B cell (primary cell): ENCODE measurements at regions not wholly inside any gene's neighbourhood (a gene's known extent, or its start where the extent isn't known, plus 50 kb on each side); places are given as distances from the start of the nearest gene placed in this dataset.

Source experiments
- ATAC-seq: fragments of 200-7000 bp; cut with Tn5 transposase; one replicate; pipeline ENCODE4 v1.10.0; 2021; ENCODE audit warnings: low read depth, mild to moderate bottlenecking, moderate number of reproducible peaks, moderate library complexity
- CTCF ChIA-PET: fragments of 350-600 bp; sonication (Branson Sonifier 250); formaldehyde crosslinking; loops from one replicate; lab custom pipeline; 2021; ENCODE audit warnings: antibody characterized with exemption, inconsistent platforms; lab: Charles Lee
- POLR2A ChIA-PET: fragments of 350-600 bp; sonication (Branson Sonifier 250); formaldehyde crosslinking; loops from one replicate; lab custom pipeline; 2021; ENCODE audit warnings: antibody characterized with exemption; lab: Charles Lee
- DNase-seq: peaks from one replicate; pipeline ENCODE4 v3.0.0; 2013
- H2AFZ ChIP-seq: 2 replicates; pipeline ENCODE4 v1.6.1; 2012; ENCODE audit warnings: mild to moderate bottlenecking, low read depth, low read length; ENCODE audit not compliant: insufficient read depth, poor library complexity, severe bottlenecking
- H3K27ac ChIP-seq, 2 donors: 1 replicate in 1 of 2; 2 replicates in 1 of 2; pipeline ENCODE4 v1.5.1; 2012 to 2013; ENCODE audit warnings: low read length in 2 of 2, mild to moderate bottlenecking in 2 of 2, moderate library complexity in 1 of 2
- H3K27me3 ChIP-seq, 4 experiments: fragments of 200-600 bp in 1 of 4; sonication (generic) in 1 of 4; replicated peaks in 1 of 4; 1 replicate in 2 of 4; 2 replicates in 2 of 4; pipeline versions ENCODE4 v1.6.1 to v1.7.0; 2013 to 2016; ENCODE audit warnings: low read length in 3 of 4, mild to moderate bottlenecking in 2 of 4, mixed read lengths in 1 of 4, moderate library complexity in 1 of 4; ENCODE audit not compliant: insufficient read depth in 4 of 4, control insufficient read depth in 3 of 4; ENCODE audit errors: control extremely low read depth in 1 of 4
- H3K36me3 ChIP-seq, 2 experiments: replicated peaks in 1 of 2; 1 replicate in 1 of 2; 2 replicates in 1 of 2; pipeline versions ENCODE4 v1.6.1 to v1.7.1; 2013; ENCODE audit warnings: low read length in 1 of 2; ENCODE audit not compliant: insufficient read depth in 2 of 2, control insufficient read depth in 1 of 2; ENCODE audit errors: control extremely low read depth in 1 of 2, extremely low read depth in 1 of 2
- H3K4me1 ChIP-seq, 2 donors: fragments of 200-600 bp in 1 of 2; sonication (generic) in 1 of 2; 1 replicate in 1 of 2; 2 replicates in 1 of 2; pipeline versions ENCODE4 v1.5.1 to v1.6.1; 2013 to 2017; ENCODE audit warnings: low read length in 2 of 2; ENCODE audit not compliant: control insufficient read depth in 2 of 2, insufficient read depth in 2 of 2
- H3K4me2 ChIP-seq: replicated peaks from 2 replicates; pipeline ENCODE3; 2012; ENCODE audit warnings: mild to moderate bottlenecking, low read depth, low read length; ENCODE audit not compliant: poor library complexity, severe bottlenecking
- H3K4me3 ChIP-seq, 5 experiments: fragments of 200-600 bp in 1 of 5; sonication (generic) in 1 of 5; 1 replicate in 3 of 5; 2 replicates in 2 of 5; pipeline versions ENCODE4 v1.5.1 to v1.7.0; 2011 to 2016; ENCODE audit warnings: low read length in 4 of 5, mild to moderate bottlenecking in 4 of 5, low read depth in 2 of 5, control low read depth in 1 of 5, moderate library complexity in 1 of 5; ENCODE audit not compliant: insufficient read depth in 1 of 5; ENCODE audit errors: control extremely low read depth in 1 of 5, extremely low read depth in 1 of 5
- H3K79me2 ChIP-seq: fragments of 200-600 bp; sonication (generic); one replicate; pipeline ENCODE4 v1.6.0; 2016; ENCODE audit warnings: low read length; ENCODE audit not compliant: control insufficient read depth, insufficient read depth
- H3K9ac ChIP-seq: fragments of 200-600 bp; sonication (generic); 2 replicates; pipeline ENCODE4 v1.6.1; 2017; ENCODE audit warnings: mild to moderate bottlenecking, low read length, moderate library complexity
- H3K9me3 ChIP-seq, 3 donors: one replicate each; pipeline versions ENCODE4 v1.6.1 to v1.7.1; 2013; ENCODE audit warnings: low read length in 2 of 3; ENCODE audit not compliant: control insufficient read depth in 2 of 3, insufficient read depth in 1 of 3; ENCODE audit errors: control extremely low read depth in 1 of 3
- H4K20me1 ChIP-seq: 2 replicates; pipeline ENCODE4 v1.6.0; 2012; ENCODE audit warnings: mild to moderate bottlenecking, low read length; ENCODE audit not compliant: insufficient read depth, control insufficient read depth, poor library complexity, severe bottlenecking
- H3K27ac Mint-ChIP-seq: one replicate; pipeline ENCODE4 v1.8.0; 2021; ENCODE audit warnings: mixed read lengths
- H3K27me3 Mint-ChIP-seq: one replicate; pipeline ENCODE4 v1.8.0; 2021; ENCODE audit warnings: mixed read lengths
- H3K4me1 Mint-ChIP-seq: one replicate; pipeline ENCODE4 v1.8.0; 2021; ENCODE audit warnings: mixed read lengths
- H3K4me3 Mint-ChIP-seq: one replicate; pipeline ENCODE4 v1.8.0; 2021; ENCODE audit warnings: mixed read lengths
- H3K9me3 Mint-ChIP-seq: one replicate; pipeline ENCODE4 v1.8.0; 2022; ENCODE audit warnings: mixed read lengths; ENCODE audit not compliant: insufficient read depth
- CTCF ChIP-seq: fragments of 200-600 bp; IDR thresholded peaks from one replicate; pipeline ENCODE4 v1.8.0; 2022; ENCODE audit warnings: antibody characterized with exemption, mild to moderate bottlenecking
- EZH2 ChIP-seq: IDR thresholded peaks from 2 replicates; pipeline ENCODE4 v1.6.1; 2012; ENCODE audit warnings: borderline replicate concordance, low read depth, mild to moderate bottlenecking, moderate library complexity, low read length; ENCODE audit not compliant: insufficient read depth, poor library complexity, severe bottlenecking
- whole genome bisulfite sequencing: methylation state at CpG from one replicate; pipeline ENCODE4 v1.1.5; 2013; ENCODE audit warnings: missing lambda C conversion rate; ENCODE audit not compliant: insufficient coverage; 5-methylcytosine and 5-hydroxymethylcytosine counted together
- intact Hi-C: fragments of 100-400 bp; cut with micrococcal nuclease; formaldehyde crosslinking; loops from one replicate; pipeline ENCODE4 v1.10.0; 2022

DNA sequence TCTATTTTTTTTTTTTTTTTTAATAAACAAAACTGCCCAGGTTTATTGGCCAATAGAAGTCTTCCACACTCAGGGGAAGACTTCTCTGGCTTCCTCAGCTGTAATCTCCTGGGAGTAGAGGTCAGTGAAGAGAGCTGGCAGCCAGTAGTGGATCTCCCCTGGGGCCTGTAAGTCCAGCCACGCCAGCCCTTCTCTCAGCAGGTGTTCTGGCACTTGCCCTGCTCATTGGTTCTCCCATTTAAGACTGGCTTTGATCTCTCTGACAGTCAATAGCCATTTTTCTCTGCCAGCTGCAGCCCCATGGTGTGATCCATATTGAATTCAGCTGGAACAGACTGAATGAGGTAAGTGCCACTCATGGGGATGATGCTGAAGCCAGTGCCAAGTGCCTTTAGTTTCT is 170.6 kb upstream of the SPHKAP start:
- H3K9me3 Mint-ChIP-seq = peaks cover 9% of the 10 kb centered on the region
- Histone ChIP-seq H3K27me3 (no peaks in the 10 kb centered on the region), H3K4me1 (no peaks in the 10 kb centered on the region), H3K4me3 (no peak overlapping the region), H3K9me3 (peaks cover 0 to 11% (median 0%) of the 10 kb centered on the region in 3 donors), H4K20me1 (no peaks in the 10 kb centered on the region), H3K79me2 (no peaks in the 10 kb centered on the region), H2AFZ (no peak overlapping the region), H3K9ac (no peak overlapping the region), H3K36me3 (no peaks in the 10 kb centered on the region), H3K27ac (no peak overlapping the region), H3K4me2 (no peak overlapping the region)
- H3K27ac Mint-ChIP-seq = no peak overlapping the region
- ChIA-PET CTCF (no interaction called here), POLR2A (no interaction called here)
- WGBS = 70% methylated on average over 1 of the region's 1 CpG
- no peak for TF ChIP-seq EZH2
- TF ChIP-seq CTCF = no peak
- H3K4me3 Mint-ChIP-seq = no peak overlapping the region
- H3K4me1 Mint-ChIP-seq = no peaks in the 10 kb centered on the region
- no peak for ATAC-seq
- intact Hi-C loops = no loop called here
- H3K27me3 Mint-ChIP-seq = no peaks in the 10 kb centered on the region
- no peak for DNase-seq

GRCh38 chr2:228348516-228349064 is 167.1 kb upstream of the SPHKAP start:
- Histone ChIP-seq H3K4me1 (no peaks in the 10 kb centered on the region), H3K27me3 (no peaks in the 10 kb centered on the region), H3K4me2 (no peak overlapping the region), H3K27ac (no peak overlapping the region), H3K4me3 (no peak overlapping the region), H3K9ac (no peak overlapping the region), H2AFZ (no peak overlapping the region), H4K20me1 (no peaks in the 10 kb centered on the region), H3K79me2 (no peaks in the 10 kb centered on the region), H3K9me3 (peaks cover 0 to 11% (median 0%) of the 10 kb centered on the region in 3 donors), H3K36me3 (no peaks in the 10 kb centered on the region)
- intact Hi-C loops = no loop called here
- Mint-ChIP-seq H3K4me3 (no peak overlapping the region), H3K4me1 (no peaks in the 10 kb centered on the region), H3K27me3 (no peaks in the 10 kb centered on the region), H3K9me3 (peaks cover 3% of the 10 kb centered on the region), H3K27ac (no peak overlapping the region)
- CTCF ChIA-PET = no interaction called here
- POLR2A ChIA-PET = no interaction called here
- no peak for DNase-seq
- ATAC-seq = no peak
- TF ChIP-seq EZH2 (no peak), CTCF (no peak)
